ENCODE measurements at regions not wholly inside any gene's neighbourhood (a gene's known extent, or its start where the extent isn't known, plus 50 kb on each side); places are given as distances from the start of the nearest gene placed in this dataset.

DNA sequence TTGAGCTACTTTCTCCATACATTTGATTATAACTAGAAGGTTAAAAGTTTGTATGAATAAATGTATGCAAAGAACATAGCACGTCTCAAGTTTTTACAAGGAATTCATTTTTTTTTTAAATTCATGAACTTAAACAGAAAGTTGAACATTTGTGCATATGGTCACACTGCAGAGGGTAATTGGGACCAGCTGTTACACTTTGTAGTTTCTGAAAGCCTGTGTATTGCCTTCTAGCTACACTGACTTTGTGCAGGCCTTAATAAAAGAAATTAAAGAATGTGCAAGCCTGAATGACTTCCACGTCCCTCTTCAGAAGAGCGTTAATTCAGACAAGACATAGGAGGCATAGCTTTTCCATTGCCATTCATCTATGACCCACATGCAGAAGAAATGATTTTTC lies 153.1 kb upstream of the PCDH18 start:
- ChIA-PET SMC1A (ENCODE audit: uncharacterized antibody, unreplicated experiment) (interaction anchor here (0.8 kb wide), 1 partner anchor 13 kb away, joined by 3 read pairs; no protein-coding TSS in a partner anchor), CTCF (interaction anchor here (0.7 kb wide), 1 partner anchor 52 kb away, joined by 3 read pairs; no protein-coding TSS in a partner anchor), RAD21 (ENCODE audit: unreplicated experiment) (no interaction called here), POLR2A (no interaction called here)
- H3K4me2 ChIP-seq (ENCODE audit: control insufficient read depth, insufficient read depth), result no peak overlapping the region
- intact Hi-C loops (cut with micrococcal nuclease; ENCODE audit: unreplicated experiment), result no loop called here
- H2AFZ ChIP-seq (ENCODE audit: control insufficient read depth, low read depth, low read length), result no peak overlapping the region
- no TSS peak for BruUV-seq (replicated peaks)
- H3K9me3 ChIP-seq (replicated peaks; ENCODE audit: control insufficient read depth, insufficient read depth, low read length), result no peaks in the 10 kb centered on the region
- in situ Hi-C loops (cut with MboI), result no loop called here
- H3K27me3 ChIP-seq (replicated peaks in 1 of 2; ENCODE audit: control insufficient read depth in 2 of 2, insufficient read depth in 2 of 2, low read length in 1 of 2), result no peaks in the 10 kb centered on the region
- no peak overlapping the region for H3K9ac ChIP-seq (ENCODE audit: control insufficient read depth, insufficient read depth, low read length)
- no peaks in the 10 kb centered on the region for H3K4me1 ChIP-seq (ENCODE audit: control insufficient read depth, insufficient read depth, low read length)
- DNase-seq (ENCODE audit: low read depth, low spot score) (no peak), FAIRE-seq (no peak), ATAC-seq (no peak)
- no peak overlapping the region for H3K27ac ChIP-seq (ENCODE audit: control insufficient read depth, insufficient read depth)
- no peaks in the 10 kb centered on the region for H3K36me3 ChIP-seq (ENCODE audit: control insufficient read depth in 2 of 2, insufficient read depth in 2 of 2, low read length in 1 of 2)
- 44% methylated on average over 3 of the region's 3 CpGs for WGBS (ENCODE audit: insufficient coverage, insufficient replicate concordance, low lambda C conversion rate, missing lambda C conversion rate)
- no peaks in the 10 kb centered on the region for H4K20me1 ChIP-seq (ENCODE audit: control insufficient read depth, insufficient read depth)
- H3K4me3 ChIP-seq, result no peak overlapping the region
- no peaks in the 10 kb centered on the region for H3K79me2 ChIP-seq (ENCODE audit: control insufficient read depth, insufficient read depth, low read length)
- no peak for TF ChIP-seq BMI1 (IDR thresholded peaks at IDR 0.05; ENCODE audit: borderline replicate concordance)
- TF ChIP-seq MXI1 (IDR thresholded peaks at IDR 0.05; ENCODE audit: low read depth, low read length), result no peak
- TF ChIP-seq, protein P1, sequence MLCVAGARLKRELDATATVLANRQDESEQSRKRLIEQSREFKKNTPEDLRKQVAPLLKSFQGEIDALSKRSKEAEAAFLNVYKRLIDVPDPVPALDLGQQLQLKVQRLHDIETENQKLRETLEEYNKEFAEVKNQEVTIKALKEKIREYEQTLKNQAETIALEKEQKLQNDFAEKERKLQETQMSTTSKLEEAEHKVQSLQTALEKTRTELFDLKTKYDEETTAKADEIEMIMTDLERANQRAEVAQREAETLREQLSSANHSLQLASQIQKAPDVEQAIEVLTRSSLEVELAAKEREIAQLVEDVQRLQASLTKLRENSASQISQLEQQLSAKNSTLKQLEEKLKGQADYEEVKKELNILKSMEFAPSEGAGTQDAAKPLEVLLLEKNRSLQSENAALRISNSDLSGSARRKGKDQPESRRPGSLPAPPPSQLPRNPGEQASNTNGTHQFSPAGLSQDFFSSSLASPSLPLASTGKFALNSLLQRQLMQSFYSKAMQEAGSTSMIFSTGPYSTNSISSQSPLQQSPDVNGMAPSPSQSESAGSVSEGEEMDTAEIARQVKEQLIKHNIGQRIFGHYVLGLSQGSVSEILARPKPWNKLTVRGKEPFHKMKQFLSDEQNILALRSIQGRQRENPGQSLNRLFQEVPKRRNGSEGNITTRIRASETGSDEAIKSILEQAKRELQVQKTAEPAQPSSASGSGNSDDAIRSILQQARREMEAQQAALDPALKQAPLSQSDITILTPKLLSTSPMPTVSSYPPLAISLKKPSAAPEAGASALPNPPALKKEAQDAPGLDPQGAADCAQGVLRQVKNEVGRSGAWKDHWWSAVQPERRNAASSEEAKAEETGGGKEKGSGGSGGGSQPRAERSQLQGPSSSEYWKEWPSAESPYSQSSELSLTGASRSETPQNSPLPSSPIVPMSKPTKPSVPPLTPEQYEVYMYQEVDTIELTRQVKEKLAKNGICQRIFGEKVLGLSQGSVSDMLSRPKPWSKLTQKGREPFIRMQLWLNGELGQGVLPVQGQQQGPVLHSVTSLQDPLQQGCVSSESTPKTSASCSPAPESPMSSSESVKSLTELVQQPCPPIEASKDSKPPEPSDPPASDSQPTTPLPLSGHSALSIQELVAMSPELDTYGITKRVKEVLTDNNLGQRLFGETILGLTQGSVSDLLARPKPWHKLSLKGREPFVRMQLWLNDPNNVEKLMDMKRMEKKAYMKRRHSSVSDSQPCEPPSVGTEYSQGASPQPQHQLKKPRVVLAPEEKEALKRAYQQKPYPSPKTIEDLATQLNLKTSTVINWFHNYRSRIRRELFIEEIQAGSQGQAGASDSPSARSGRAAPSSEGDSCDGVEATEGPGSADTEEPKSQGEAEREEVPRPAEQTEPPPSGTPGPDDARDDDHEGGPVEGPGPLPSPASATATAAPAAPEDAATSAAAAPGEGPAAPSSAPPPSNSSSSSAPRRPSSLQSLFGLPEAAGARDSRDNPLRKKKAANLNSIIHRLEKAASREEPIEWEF (IDR thresholded peaks at IDR 0.05; ENCODE audit: insufficient replicate concordance, low read depth, low read length), result no peak
- TF ChIP-seq, protein P2, sequence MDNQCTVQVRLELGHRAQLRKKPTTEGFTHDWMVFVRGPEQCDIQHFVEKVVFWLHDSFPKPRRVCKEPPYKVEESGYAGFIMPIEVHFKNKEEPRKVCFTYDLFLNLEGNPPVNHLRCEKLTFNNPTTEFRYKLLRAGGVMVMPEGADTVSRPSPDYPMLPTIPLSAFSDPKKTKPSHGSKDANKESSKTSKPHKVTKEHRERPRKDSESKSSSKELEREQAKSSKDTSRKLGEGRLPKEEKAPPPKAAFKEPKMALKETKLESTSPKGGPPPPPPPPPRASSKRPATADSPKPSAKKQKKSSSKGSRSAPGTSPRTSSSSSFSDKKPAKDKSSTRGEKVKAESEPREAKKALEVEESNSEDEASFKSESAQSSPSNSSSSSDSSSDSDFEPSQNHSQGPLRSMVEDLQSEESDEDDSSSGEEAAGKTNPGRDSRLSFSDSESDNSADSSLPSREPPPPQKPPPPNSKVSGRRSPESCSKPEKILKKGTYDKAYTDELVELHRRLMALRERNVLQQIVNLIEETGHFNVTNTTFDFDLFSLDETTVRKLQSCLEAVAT (IDR thresholded peaks at IDR 0.05), result no peak
- TF ChIP-seq ASH2L (IDR thresholded peaks at IDR 0.05; ENCODE audit: borderline replicate concordance, low read depth), result no peak
- TF ChIP-seq HCFC1 (IDR thresholded peaks at IDR 0.05; ENCODE audit: low read length), result no peak
- TF ChIP-seq, protein P3, sequence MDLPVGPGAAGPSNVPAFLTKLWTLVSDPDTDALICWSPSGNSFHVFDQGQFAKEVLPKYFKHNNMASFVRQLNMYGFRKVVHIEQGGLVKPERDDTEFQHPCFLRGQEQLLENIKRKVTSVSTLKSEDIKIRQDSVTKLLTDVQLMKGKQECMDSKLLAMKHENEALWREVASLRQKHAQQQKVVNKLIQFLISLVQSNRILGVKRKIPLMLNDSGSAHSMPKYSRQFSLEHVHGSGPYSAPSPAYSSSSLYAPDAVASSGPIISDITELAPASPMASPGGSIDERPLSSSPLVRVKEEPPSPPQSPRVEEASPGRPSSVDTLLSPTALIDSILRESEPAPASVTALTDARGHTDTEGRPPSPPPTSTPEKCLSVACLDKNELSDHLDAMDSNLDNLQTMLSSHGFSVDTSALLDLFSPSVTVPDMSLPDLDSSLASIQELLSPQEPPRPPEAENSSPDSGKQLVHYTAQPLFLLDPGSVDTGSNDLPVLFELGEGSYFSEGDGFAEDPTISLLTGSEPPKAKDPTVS (IDR thresholded peaks at IDR 0.05; ENCODE audit: low read depth, low read length), result no peak
- TF ChIP-seq, protein P4, sequence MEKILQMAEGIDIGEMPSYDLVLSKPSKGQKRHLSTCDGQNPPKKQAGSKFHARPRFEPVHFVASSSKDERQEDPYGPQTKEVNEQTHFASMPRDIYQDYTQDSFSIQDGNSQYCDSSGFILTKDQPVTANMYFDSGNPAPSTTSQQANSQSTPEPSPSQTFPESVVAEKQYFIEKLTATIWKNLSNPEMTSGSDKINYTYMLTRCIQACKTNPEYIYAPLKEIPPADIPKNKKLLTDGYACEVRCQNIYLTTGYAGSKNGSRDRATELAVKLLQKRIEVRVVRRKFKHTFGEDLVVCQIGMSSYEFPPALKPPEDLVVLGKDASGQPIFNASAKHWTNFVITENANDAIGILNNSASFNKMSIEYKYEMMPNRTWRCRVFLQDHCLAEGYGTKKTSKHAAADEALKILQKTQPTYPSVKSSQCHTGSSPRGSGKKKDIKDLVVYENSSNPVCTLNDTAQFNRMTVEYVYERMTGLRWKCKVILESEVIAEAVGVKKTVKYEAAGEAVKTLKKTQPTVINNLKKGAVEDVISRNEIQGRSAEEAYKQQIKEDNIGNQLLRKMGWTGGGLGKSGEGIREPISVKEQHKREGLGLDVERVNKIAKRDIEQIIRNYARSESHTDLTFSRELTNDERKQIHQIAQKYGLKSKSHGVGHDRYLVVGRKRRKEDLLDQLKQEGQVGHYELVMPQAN (conservative IDR thresholded peaks at IDR 0.05), result no peak
- TF ChIP-seq DPF2 (IDR thresholded peaks at IDR 0.05), result no peak
- TF ChIP-seq SRF (IDR thresholded peaks at IDR 0.05; ENCODE audit: low read depth in 2 of 2, low read length in 2 of 2), result no peak
- TF ChIP-seq, protein P5, sequence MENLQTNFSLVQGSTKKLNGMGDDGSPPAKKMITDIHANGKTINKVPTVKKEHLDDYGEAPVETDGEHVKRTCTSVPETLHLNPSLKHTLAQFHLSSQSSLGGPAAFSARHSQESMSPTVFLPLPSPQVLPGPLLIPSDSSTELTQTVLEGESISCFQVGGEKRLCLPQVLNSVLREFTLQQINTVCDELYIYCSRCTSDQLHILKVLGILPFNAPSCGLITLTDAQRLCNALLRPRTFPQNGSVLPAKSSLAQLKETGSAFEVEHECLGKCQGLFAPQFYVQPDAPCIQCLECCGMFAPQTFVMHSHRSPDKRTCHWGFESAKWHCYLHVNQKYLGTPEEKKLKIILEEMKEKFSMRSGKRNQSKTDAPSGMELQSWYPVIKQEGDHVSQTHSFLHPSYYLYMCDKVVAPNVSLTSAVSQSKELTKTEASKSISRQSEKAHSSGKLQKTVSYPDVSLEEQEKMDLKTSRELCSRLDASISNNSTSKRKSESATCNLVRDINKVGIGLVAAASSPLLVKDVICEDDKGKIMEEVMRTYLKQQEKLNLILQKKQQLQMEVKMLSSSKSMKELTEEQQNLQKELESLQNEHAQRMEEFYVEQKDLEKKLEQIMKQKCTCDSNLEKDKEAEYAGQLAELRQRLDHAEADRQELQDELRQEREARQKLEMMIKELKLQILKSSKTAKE (IDR thresholded peaks at IDR 0.05; ENCODE audit: low read depth, poor library complexity, severe bottlenecking), result no peak
- TF ChIP-seq CREB1 (IDR thresholded peaks at IDR 0.05; ENCODE audit: low read depth), result no peak

Measured in GM12878 (cell line).